ENCODE measurements at regions not wholly inside any gene's neighbourhood (a gene's known extent, or its start where the extent isn't known, plus 50 kb on each side); places are given as distances from the start of the nearest gene placed in this dataset.

GRCh38 chr4:110876866-110877265, 254.0 kb upstream of the PITX2 start:
- Histone ChIP-seq H3K36me3 (no peaks in the 10 kb centered on the region), H3K4me1 (no peaks in the 10 kb centered on the region), H3K27ac (no peak overlapping the region), H3K9me3 (no peaks in the 10 kb centered on the region), H3K4me3 (no peak overlapping the region), H3K27me3 (no peaks in the 10 kb centered on the region)
- no peak for TF ChIP-seq EP300 (IDR thresholded peaks at IDR 0.05)
- TF ChIP-seq CTCF (IDR thresholded peaks at IDR 0.05), result no peak
- no peak for TF ChIP-seq POLR2A (IDR thresholded peaks at IDR 0.05)
- no peak for TF ChIP-seq POLR2AphosphoS5 (IDR thresholded peaks at IDR 0.05)
- ATAC-seq, result no peak
- whole genome bisulfite sequencing, 2 donors (ENCODE audit: low coverage in 1 of 2), result 73% methylated on average over 1 of the region's 1 CpG; no CpG with 5 or more reads in 1 of the 2 donors

- Histone ChIP-seq H3K27ac (no peak overlapping the region), H3K4me1 (no peaks in the 10 kb centered on the region), H3K9me3 (no peaks in the 10 kb centered on the region), H3K36me3 (no peaks in the 10 kb centered on the region), H3K4me3 (no peak overlapping the region), H3K27me3 (no peaks in the 10 kb centered on the region)
- 51 to 77% methylated on average over 2 of the region's 2 CpGs for WGBS, 2 donors (ENCODE audit: low coverage in 1 of 2)
- no peak for ATAC-seq
- TF ChIP-seq POLR2AphosphoS5 (IDR thresholded peaks at IDR 0.05), result no peak
- no peak for TF ChIP-seq POLR2A (IDR thresholded peaks at IDR 0.05)
- no peak for TF ChIP-seq EP300 (IDR thresholded peaks at IDR 0.05)
- no peak for TF ChIP-seq CTCF (IDR thresholded peaks at IDR 0.05)
Measured at GRCh38 chr4:110877778-110878370, 255.0 kb upstream of the PITX2 start.

GRCh38 chr4:110878413-110878812, 255.5 kb upstream of the PITX2 start:
- Histone ChIP-seq H3K27ac (no peak overlapping the region), H3K4me1 (no peaks in the 10 kb centered on the region), H3K27me3 (no peaks in the 10 kb centered on the region), H3K4me3 (no peak overlapping the region), H3K9me3 (no peaks in the 10 kb centered on the region), H3K36me3 (no peaks in the 10 kb centered on the region)
- no peak for ATAC-seq
- 85 to 86% methylated on average over 1 to 2 of the region's 2 CpGs for WGBS, 2 donors (ENCODE audit: low coverage in 1 of 2)
- TF ChIP-seq POLR2AphosphoS5 (IDR thresholded peaks at IDR 0.05), result no peak
- TF ChIP-seq EP300 (IDR thresholded peaks at IDR 0.05), result no peak
- no peak for TF ChIP-seq CTCF (IDR thresholded peaks at IDR 0.05)
- no peak for TF ChIP-seq POLR2A (IDR thresholded peaks at IDR 0.05)

GRCh38 chr4:110878956-110879355, 256.1 kb upstream of the PITX2 start:
- TF ChIP-seq CTCF (IDR thresholded peaks at IDR 0.05), result no peak
- no peak for TF ChIP-seq EP300 (IDR thresholded peaks at IDR 0.05)
- TF ChIP-seq POLR2A (IDR thresholded peaks at IDR 0.05), result no peak
- no peak for TF ChIP-seq POLR2AphosphoS5 (IDR thresholded peaks at IDR 0.05)
- H3K27ac ChIP-seq, result no peak overlapping the region
- no peak for ATAC-seq
- H3K36me3 ChIP-seq, result no peaks in the 10 kb centered on the region
- no peaks in the 10 kb centered on the region for H3K9me3 ChIP-seq
- no peaks in the 10 kb centered on the region for H3K27me3 ChIP-seq
- no peaks in the 10 kb centered on the region for H3K4me1 ChIP-seq
- 87 to 100% methylated on average over 2 to 3 of the region's 3 CpGs for WGBS, 2 donors (ENCODE audit: low coverage in 1 of 2)
- no peak overlapping the region for H3K4me3 ChIP-seq

GRCh38 chr4:110886270-110886669, 263.4 kb upstream of the PITX2 start:
- no peak for TF ChIP-seq POLR2A (IDR thresholded peaks at IDR 0.05)
- WGBS, 2 donors (ENCODE audit: low coverage in 1 of 2), result 72 to 75% methylated on average over 2 to 6 of the region's 6 CpGs
- no peaks in the 10 kb centered on the region for H3K27me3 ChIP-seq
- no peaks in the 10 kb centered on the region for H3K9me3 ChIP-seq
- H3K27ac ChIP-seq, result no peak overlapping the region
- no peak overlapping the region for H3K4me3 ChIP-seq
- no peaks in the 10 kb centered on the region for H3K4me1 ChIP-seq
- no peak for ATAC-seq
- H3K36me3 ChIP-seq, result no peaks in the 10 kb centered on the region
